Lower lobe of right lung (tissue), 2 donors: ENCODE measurements at regions not wholly inside any gene's neighbourhood (a gene's known extent, or its start where the extent isn't known, plus 50 kb on each side); places are given as distances from the start of the nearest gene placed in this dataset.
"Not testable (repeated sequence)": the region's sequence is repeated elsewhere in the genome, so short reads cannot be mapped to it uniquely, and the experiment has no call there.

Experiments
- ATAC-seq, 2 donors: fragments of 200-7000 bp; cut with Tn5 transposase; one replicate each; pipeline ENCODE4 v1.9.1; 2020 to 2022; ENCODE audit warnings: mild to moderate bottlenecking in 2 of 2, moderate library complexity in 2 of 2
- DNase-seq: peaks from one replicate; pipeline ENCODE4 v3.0.0-alpha.2; 2020
- H3K27ac ChIP-seq: fragments of 200-600 bp; one replicate; pipeline ENCODE4 v1.8.0; 2022
- H3K27me3 ChIP-seq: fragments of 200-600 bp; one replicate; pipeline ENCODE4 v1.8.0; 2022; ENCODE audit warnings: low read depth
- H3K36me3 ChIP-seq: fragments of 200-600 bp; one replicate; pipeline ENCODE4 v1.8.0; 2022; ENCODE audit warnings: mild to moderate bottlenecking
- H3K4me1 ChIP-seq: fragments of 200-600 bp; one replicate; pipeline ENCODE4 v1.8.0; 2022
- H3K4me3 ChIP-seq: fragments of 200-600 bp; one replicate; pipeline ENCODE4 v1.8.0; 2022; ENCODE audit warnings: mild to moderate bottlenecking
- H3K9me3 ChIP-seq: fragments of 200-600 bp; one replicate; pipeline ENCODE4 v1.8.0; 2022
- CTCF ChIP-seq: fragments of 200-600 bp; IDR thresholded peaks from one replicate; pipeline ENCODE4 v1.8.0; 2022; ENCODE audit warnings: antibody characterized with exemption, mild to moderate bottlenecking
- intact Hi-C: fragments of 100-400 bp; cut with DNase I; formaldehyde crosslinking; loops from one replicate; pipeline ENCODE4 v1.11.0; 2022
- donor health status: DM: no; HTN: yes; CAD: no; lungs with severe emphysema.

- DNase-seq (no peak), ATAC-seq (no peak)
- Histone ChIP-seq H3K27ac (peak overlapping the region; percentile 70), H3K4me1 (no peaks in the 10 kb centered on the region), H3K27me3 (no peaks in the 10 kb centered on the region), H3K36me3 (no peaks in the 10 kb centered on the region), H3K4me3 (no peak overlapping the region), H3K9me3 (no peaks in the 10 kb centered on the region)
- TF ChIP-seq CTCF = no peak
- intact Hi-C loops = no loop called here
Measured at GRCh38 chr7:94183891-94184290, 179.7 kb upstream of the BET1 start.

GRCh38 chr7:94188350-94188749 is 184.2 kb upstream of the BET1 start:
- Histone ChIP-seq H3K4me1 (no peaks in the 10 kb centered on the region), H3K9me3 (no peaks in the 10 kb centered on the region), H3K27ac (no peak overlapping the region), H3K36me3 (no peaks in the 10 kb centered on the region), H3K4me3 (no peak overlapping the region), H3K27me3 (no peaks in the 10 kb centered on the region)
- ATAC-seq (no peak), DNase-seq (no peak)
- TF ChIP-seq CTCF = no peak
- intact Hi-C loops = no loop called here

- H3K36me3 ChIP-seq = no peaks in the 10 kb centered on the region
- H3K27me3 ChIP-seq = no peaks in the 10 kb centered on the region
- no peaks in the 10 kb centered on the region for H3K9me3 ChIP-seq
- DNase-seq (no peak), ATAC-seq (no peak)
- H3K4me1 ChIP-seq = no peaks in the 10 kb centered on the region
- H3K27ac ChIP-seq = no peak overlapping the region
- no peak overlapping the region for H3K4me3 ChIP-seq
- TF ChIP-seq CTCF = no peak
- intact Hi-C loops = no loop called here
Measured at GRCh38 chr7:94190599-94191061, 186.5 kb upstream of the BET1 start.

GRCh38 chr7:94194426-94194825 is 190.3 kb upstream of the BET1 start:
- ATAC-seq, H3K9me3 ChIP-seq, H3K4me3 ChIP-seq, H3K27ac ChIP-seq, DNase-seq, H3K27me3 ChIP-seq, intact Hi-C loops, H3K4me1 ChIP-seq, H3K36me3 ChIP-seq: not testable (repeated sequence)

GRCh38 chr7:94195201-94195600 is 191.0 kb upstream of the BET1 start:
- H3K27ac ChIP-seq = no peak overlapping the region
- no peak for TF ChIP-seq CTCF
- no peaks in the 10 kb centered on the region for H3K9me3 ChIP-seq
- H3K36me3 ChIP-seq = no peaks in the 10 kb centered on the region
- DNase-seq (no peak), ATAC-seq (no peak)
- H3K4me3 ChIP-seq = no peak overlapping the region
- no peaks in the 10 kb centered on the region for H3K27me3 ChIP-seq
- intact Hi-C loops = no loop called here
- H3K4me1 ChIP-seq = no peaks in the 10 kb centered on the region

GRCh38 chr7:94195813-94196212 is 191.7 kb upstream of the BET1 start:
- no peaks in the 10 kb centered on the region for H3K36me3 ChIP-seq
- intact Hi-C loops = no loop called here
- no peaks in the 10 kb centered on the region for H3K4me1 ChIP-seq
- DNase-seq (no peak), ATAC-seq (no peak)
- no peaks in the 10 kb centered on the region for H3K9me3 ChIP-seq
- no peak overlapping the region for H3K27ac ChIP-seq
- no peaks in the 10 kb centered on the region for H3K27me3 ChIP-seq
- H3K4me3 ChIP-seq = no peak overlapping the region
- TF ChIP-seq CTCF = no peak
